ENCODE measurements at regions not wholly inside any gene's neighbourhood (a gene's known extent, or its start where the extent isn't known, plus 50 kb on each side); places are given as distances from the start of the nearest gene placed in this dataset.
"Not testable (repeated sequence)": the region's sequence is repeated elsewhere in the genome, so short reads cannot be mapped to it uniquely, and the experiment has no call there.

GRCh38 chr2:12452185-12452584 lies 264.6 kb upstream of the TRIB2 start:
- no peak for DNase-seq (ENCODE audit: low read depth in 2 of 2)

GRCh38 chr2:12453731-12454130 lies 263.0 kb upstream of the TRIB2 start:
- DNase-seq (ENCODE audit: low read depth in 2 of 2): no peak

- no peak for DNase-seq (ENCODE audit: low read depth in 2 of 2)
Observed at GRCh38 chr2:12455661-12456060, 261.1 kb upstream of the TRIB2 start.

GRCh38 chr2:12456293-12457106 lies 260.2 kb upstream of the TRIB2 start:
- DNase-seq (ENCODE audit: low read depth in 2 of 2): peak; percentile 38 to 55

DNA sequence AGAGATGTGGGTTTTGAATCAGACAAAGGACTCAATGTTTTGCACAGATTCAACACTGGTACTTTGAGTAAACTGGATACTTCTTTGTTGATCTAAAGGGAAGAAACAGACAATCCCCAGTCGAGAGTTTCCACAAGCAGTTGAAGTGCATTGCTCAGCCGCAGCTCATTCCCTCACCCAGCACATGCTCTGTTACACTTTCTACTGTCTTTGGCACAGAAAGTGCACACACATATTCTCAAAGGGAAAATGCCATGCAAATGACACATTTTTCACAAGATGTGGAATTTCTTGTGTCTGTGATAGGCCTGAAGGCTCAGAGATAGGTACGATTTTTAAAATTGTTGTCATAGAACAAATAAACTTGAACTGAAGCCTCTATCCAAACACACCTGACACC lies 258.9 kb upstream of the TRIB2 start:
- no peak for DNase-seq (ENCODE audit: low read depth in 2 of 2)

GRCh38 chr2:12463189-12463588 lies 253.5 kb upstream of the TRIB2 start:
- no peak for DNase-seq (ENCODE audit: low read depth in 2 of 2)

DNA sequence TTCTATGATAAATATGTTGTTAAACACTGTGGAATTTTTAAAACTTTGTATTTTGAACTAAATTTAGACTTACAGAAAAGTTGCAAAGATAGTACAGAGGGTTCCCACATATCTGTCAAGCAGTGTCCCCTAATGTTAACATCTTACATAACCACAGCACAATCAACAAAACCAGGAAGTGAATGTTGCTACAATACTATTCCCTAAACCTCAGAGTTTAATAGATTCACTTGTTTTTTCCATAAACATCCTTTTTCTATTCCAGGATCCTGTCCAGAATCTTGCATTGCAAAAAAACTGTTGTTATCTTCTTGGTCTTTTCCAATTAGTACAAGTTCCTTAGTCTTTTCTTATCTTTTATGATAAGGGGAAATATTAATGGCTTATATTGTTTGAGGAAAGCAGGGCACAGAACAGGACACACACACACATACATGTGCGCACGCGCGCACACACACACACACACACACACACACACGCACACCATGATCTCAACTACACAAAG lies 251.1 kb upstream of the TRIB2 start:
- no peak for DNase-seq (ENCODE audit: low read depth in 2 of 2)

- DNase-seq (ENCODE audit: low read depth in 2 of 2): no peak
Observed at GRCh38 chr2:12467303-12467702, 249.4 kb upstream of the TRIB2 start.

- no peak for DNase-seq (ENCODE audit: low read depth in 2 of 2)
Observed at GRCh38 chr2:12469141-12469561, 247.6 kb upstream of the TRIB2 start.

DNA sequence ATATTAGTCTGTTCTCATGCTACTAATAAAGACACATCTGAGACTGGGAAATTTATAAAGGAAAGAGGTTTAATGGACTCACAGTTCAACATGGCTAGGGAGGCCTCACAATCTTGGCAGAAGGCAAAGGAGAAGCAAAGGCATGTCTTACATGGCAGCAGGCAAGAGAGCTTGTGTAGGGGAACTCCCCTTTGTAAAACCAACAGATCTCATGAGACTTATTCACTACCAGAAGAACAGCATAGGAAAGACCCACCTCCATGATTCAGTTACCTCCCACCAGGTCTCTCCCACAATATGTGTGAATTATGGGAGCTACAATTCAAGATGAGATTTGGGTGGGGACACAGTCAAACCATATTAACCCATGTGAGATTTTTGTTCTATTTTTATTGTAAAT lies 244.5 kb upstream of the TRIB2 start:
- not testable (repeated sequence) for DNase-seq (ENCODE audit: low read depth in 2 of 2)

GRCh38 chr2:12478151-12479064 lies 238.3 kb upstream of the TRIB2 start:
- DNase-seq (ENCODE audit: low read depth in 2 of 2): no peak

DNA sequence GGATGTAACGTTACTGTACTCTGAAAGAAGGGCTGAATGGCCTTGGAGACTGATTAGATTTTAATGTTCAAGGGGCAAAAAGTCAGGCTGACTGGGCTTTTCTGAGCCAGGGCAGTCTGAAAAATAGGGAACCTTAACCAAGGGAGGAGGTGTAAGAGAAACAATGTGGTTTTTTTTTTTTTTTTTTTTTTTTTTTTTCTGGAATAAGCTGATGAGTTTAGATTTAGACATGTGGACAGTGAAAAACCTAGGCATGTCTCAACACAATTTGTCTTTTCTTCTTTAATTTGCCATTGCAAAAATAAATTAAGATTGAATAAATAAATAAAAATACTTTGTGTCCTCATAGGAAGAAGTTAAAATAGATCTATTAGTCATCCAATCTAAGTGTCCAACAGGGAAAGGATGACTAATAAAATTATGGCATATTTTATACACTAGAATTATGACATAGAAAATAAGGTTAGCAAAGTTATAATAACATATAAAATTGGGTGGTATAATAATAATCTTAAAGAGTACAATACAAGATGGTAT lies 237.6 kb upstream of the TRIB2 start:
- no peak for DNase-seq (ENCODE audit: low read depth in 2 of 2)

DNA sequence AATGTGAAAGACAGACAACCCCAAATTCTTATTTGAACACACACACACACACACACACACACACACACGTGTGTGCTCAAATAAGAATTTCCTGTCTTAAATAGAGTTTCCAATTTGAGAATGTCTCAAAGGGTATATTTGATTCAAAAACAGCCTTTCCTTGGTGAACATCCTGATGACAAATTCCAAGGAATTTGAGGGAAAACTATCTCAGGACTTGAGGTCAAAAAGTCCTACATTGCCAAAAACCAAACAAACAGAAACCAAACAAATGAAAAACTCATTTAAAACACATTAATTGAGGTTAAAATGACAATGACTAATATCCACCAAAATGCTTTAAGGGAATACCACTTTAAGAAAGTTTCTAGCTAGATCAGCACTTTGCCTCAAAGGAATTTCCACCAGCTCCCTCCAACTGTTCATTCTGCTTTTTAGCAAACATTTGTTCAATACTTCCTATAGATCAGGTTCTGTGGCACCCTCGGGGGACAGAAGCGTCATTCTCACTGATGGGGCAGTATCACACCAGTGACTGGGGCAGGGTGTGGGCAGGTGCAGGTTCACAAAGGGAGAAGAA lies 232.1 kb upstream of the TRIB2 start:
- DNase-seq (ENCODE audit: low read depth in 2 of 2): no peak

DNA sequence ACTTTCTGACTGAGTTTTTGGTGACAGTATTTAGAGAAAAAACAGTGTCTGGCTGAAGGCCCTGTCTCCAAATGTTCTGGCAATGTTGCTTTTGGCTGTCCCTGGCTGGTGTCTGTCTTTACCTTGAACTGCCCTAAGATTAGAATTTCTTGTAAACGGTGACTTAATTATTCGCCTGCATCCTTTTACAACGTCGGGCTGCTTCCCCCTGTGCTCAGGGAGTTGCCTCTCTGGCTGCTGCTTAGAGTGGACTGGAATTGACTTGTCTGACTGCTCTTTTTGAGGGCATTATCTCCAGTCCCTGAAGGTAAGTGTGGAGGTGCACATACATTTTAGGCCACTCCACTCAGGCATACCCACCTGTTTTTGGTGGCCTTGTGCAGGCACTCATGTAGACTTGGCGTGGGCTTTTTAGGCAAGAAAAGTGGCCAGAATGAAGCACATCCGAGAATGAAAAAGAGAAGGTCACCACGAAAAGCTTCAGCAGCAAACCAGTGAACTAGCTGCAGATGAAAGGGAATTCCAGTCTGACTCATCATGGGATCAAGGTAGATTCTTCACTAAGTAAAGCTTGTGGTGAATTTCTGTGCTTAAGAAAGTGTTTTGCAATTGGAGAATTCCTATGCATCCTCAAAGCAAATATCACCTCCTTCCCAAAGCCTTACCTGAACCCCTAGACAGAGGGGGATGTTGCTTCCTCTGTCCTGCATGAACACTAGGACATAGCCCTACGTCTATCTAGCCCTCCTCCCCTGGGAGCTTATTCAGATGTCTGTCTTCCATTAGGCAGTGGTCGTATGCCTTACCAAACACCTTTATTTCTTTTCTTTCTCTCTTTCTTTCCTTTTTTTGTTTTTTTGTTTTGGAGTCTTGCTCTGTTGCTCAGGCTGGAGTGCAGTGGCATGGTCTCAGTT lies 230.3 kb upstream of the TRIB2 start:
- DNase-seq (ENCODE audit: low read depth in 2 of 2): no peak

DNA sequence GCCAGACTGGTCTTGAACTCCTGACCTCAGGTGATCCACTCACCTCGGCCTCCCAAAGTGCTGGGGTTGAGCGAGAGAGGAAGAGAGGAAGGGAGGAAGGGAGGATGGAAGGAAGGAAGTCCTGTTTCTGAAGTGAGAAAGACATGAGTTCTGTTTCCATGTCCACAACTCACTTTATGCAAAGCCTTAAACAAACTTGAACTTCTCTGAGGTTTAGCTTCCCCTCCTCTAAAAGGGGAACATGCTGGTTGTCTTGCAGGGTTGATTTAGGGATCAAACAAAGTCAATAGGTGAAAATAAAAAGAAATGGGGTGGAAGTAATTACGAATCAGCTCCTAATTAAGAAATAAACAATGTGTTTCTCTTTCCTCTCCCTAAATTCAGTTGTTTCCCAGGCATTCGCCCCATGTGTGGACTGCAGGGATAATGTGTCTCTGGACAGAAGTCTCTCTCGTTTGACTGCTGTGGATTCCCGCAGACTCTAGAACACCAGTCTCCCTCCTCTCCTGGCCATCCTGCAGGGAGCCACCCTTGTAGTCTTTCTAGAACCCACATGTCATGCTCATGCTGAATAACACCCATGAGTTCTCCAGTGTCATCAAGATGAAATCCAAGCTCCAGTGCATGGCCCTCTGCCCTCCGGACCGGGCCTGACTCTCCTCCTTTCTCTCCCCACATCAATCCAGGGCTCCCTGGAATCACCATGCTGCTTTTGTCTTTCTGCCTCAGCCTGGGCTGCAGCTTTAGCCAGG lies 229.3 kb upstream of the TRIB2 start:
- DNase-seq (ENCODE audit: low read depth in 2 of 2): no peak

- DNase-seq (ENCODE audit: low read depth in 2 of 2): no peak
Observed at GRCh38 chr2:12488352-12489318, 228.1 kb upstream of the TRIB2 start.

DNA sequence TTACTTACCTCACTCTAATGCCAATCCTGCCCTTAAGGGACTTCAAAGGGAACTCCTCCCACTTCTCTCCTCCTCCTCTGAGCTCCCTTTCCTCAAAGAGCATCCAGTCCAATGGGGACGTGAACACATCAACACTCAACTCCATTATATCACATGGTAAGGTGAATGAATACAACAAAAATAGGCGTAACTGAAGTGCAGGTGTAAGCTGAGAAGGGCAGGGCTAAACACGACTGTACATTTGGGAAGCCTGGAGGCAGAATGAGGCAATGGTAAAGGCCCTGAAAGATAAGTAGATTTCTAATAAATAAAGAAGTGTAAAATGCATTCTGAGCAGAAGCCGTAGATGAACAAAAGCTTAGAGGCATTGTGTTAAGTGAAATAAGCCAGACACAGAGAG lies 226.1 kb upstream of the TRIB2 start:
- DNase-seq (ENCODE audit: low read depth in 2 of 2): no peak

GRCh38 chr2:12492360-12492759 lies 224.4 kb upstream of the TRIB2 start:
- DNase-seq (ENCODE audit: low read depth in 2 of 2): not testable (repeated sequence)

- no peak for DNase-seq (ENCODE audit: low read depth in 2 of 2)
Observed at GRCh38 chr2:12493031-12493513, 223.7 kb upstream of the TRIB2 start.
